Activated CD4-positive, alpha-beta T cell treated with anti-CD3 and anti-CD28 coated beads for 24 hours (primary cell): ENCODE measurements at regions not wholly inside any gene's neighbourhood (a gene's known extent, or its start where the extent isn't known, plus 50 kb on each side); places are given as distances from the start of the nearest gene placed in this dataset.

Experiments
- DNase-seq, 2 donors: peaks; one replicate each; pipeline ENCODE4 v3.0.0-alpha.2; 2020; ENCODE audit warnings: low read depth in 2 of 2

DNA sequence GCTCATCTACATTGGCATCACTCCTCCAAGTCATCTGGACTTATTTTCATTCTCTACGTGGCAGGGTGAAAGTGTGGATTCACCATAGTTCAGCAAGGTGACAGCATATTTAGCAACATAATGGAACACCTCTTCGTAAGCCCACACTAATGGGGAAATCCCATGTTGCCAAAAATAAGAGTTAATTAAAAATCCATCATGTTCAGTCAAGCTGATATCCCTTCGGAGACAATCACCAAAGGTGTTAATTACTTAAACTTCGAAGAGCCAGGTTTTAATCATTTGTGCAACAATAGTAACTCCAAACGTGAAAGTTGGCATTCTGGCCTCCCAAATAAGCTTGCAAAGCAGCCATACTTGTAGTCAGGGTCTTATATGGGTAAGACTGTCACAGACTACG, 242.9 kb downstream of the NSG2 start:
- DNase-seq = no peak

DNA sequence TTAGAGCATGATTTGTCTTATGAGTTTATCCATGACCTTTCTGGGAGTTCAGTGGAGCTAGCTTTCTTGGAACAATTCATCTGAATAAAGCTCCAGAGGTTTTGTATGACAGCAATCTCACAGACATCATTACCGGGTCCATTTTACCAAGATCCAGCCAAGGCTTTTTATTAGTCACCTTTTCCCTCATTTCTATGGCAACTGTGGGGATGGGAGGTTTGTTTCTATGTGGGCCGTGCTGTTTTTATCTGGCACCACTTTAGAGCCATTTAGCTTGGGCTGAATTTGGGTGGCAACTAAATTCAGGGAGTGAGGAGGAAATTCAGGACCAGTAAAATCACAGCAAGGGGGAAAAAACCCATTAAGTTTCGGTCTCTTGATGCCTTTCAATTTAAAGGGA, 245.7 kb downstream of the NSG2 start:
- no peak for DNase-seq

DNA sequence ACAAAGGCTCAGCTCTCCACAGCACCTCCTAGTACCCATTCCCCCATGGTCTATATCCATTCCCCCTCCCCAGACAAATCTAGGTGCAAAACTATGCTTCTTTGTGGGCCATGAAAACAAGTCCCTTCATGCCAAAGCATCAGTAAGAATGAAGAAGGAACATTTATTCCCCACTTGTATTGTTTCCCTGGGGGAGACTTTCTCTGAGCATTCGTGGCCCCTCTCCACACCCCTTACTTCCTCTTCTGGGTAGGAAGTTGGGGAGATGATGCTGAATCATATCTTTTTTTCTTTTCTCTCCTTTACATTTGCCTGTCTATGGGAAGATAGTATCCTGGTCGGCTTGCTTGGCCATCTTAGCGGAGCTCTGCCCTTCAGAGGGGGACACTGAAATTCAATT, 246.8 kb downstream of the NSG2 start:
- no peak for DNase-seq

DNA sequence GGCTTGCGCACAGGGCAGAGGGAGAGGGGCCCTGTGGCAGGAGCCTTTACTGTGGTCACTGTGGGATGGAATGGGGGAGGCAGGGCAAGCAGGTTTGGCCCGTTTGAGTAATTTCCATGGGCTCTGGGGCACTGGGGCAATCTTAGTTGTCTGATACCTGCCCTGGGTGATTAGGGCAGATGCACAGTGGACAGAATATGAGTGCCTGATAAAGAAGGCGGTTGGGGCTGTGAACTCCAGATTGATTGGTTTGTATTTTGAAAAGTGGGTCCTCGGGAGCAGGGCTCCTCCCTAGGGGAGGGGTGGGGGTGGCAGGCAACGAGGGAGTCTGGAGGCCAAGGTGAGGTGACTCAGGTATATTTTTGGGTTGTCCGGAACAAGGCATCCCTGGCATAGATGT, 247.5 kb downstream of the NSG2 start:
- no peak for DNase-seq

DNA sequence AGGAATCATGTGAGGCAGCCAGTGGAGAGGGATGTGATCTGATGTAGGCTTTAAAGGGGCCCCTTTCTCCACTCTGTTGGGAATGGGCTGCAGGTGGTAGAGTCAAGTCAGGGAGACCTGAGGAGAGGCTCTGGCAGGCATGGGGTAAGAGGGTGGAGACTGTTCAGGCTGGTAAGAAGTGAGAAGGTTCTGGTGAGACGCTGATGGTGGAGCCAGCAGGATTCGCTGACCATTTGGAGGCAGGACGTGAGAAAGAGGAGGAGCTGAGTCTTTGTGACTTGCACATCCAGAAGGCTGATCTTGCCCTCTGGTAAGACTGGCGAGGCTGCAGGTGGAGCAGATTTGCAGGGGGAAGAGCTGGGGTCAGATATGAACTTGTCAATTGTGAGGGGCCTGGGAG, 248.0 kb downstream of the NSG2 start:
- DNase-seq = no peak

DNA sequence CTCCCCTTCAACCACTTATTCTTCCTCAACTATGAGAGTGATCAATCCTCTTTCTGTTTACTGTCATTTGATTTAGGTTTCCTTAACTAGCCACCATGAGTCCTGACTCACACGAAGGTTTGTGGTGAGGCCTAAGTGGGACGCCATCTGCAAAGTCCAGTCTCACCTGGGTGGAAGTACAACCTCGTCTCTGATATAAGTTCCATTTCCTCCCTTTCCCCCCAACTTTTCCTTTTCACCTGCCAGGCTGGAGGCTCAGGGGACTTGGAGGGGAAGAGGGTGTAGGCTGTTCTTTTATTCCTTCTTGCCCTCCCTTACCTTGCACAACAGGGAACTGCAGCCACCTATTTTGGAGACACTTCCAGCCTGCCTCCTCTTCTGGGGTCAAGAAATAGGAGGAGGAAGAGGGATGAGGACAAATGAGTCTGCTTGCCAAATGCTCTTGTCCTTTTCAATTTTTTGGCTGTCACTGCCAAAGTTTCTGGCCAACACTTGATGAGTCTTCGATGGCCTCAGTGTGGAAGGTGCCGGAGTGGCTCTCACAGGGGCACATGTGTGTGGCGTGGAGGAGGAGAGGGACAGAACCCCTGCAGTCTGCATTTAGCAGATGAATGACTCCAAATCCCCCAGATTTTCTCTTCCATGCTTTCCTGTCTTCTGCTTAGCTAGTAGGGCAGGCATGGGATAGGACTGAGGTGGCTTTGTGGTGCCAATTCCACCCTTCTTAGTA, 249.6 kb downstream of the NSG2 start:
- DNase-seq = no peak

DNA sequence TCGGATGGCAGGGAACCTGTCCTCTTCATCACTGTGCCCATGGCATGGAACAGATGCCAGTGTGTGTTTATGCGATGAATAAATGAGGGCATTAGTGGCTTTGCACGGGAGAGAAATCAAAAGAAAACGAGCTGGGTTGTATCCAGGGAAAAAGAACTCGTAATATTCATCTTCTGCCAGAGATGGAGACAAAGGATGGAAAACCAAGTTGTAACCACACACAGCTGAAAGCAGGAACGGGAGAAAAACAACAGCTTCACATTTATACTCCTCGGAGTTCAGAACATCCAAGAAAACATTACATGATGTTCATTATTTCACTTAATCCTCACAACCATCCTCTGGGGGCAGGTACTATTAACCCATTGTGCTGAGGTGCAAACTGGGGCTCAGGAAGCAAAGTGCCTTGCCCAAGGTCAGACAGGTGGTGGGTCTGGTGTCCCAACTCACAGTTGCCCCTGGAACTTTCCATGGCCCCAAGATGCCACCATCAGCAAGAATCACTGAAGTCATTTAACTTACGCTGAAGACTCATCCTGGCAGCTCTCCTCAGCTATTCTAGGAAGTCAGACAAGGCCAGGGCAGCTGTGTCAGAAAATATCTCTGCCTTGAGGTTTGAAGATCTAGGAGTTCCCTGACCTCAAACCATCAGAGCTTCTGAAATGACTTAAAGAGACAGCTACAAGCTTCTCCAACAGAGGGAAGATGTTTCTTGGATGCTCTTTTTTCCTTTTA, 250.4 kb downstream of the NSG2 start:
- DNase-seq = no peak

DNA sequence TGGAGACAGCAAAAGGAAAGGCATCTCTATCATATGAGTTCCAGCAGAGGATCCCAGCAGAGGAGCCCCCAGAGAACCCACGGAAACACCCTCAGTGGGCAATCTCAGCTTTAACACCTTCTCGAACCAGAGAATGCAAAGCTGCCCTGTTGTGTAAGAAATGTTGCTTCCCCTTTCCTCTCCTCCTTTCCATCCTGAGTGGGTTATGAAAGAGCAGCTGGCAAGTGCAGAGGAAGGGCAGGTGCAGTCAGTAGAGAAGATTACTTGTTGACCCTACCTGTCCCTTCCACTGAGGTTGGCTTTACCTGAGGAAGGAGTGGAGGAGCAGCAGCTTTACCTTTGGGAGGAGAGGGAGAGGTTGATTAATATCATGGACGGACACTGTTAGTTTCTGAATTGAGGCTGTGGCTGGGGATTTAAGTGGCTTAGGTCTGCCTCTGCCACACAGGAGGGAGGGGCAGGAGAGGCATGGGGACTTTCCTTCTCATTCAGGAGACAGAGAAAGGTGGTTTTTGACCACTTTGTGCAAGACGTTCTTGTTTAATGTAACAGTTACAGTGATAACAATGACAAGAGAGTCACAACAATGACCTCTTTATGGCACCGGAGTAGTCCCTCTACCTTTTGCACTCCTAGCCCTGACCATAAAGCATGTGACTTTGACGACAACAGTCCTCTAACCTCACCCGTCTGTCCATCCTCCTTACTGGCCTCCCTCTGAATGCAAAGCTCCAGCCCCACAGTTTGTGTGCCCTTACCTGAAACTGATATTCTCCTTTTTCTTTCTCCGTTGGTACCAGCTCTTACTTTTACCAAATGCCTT, 254.8 kb downstream of the NSG2 start:
- no peak for DNase-seq

DNA sequence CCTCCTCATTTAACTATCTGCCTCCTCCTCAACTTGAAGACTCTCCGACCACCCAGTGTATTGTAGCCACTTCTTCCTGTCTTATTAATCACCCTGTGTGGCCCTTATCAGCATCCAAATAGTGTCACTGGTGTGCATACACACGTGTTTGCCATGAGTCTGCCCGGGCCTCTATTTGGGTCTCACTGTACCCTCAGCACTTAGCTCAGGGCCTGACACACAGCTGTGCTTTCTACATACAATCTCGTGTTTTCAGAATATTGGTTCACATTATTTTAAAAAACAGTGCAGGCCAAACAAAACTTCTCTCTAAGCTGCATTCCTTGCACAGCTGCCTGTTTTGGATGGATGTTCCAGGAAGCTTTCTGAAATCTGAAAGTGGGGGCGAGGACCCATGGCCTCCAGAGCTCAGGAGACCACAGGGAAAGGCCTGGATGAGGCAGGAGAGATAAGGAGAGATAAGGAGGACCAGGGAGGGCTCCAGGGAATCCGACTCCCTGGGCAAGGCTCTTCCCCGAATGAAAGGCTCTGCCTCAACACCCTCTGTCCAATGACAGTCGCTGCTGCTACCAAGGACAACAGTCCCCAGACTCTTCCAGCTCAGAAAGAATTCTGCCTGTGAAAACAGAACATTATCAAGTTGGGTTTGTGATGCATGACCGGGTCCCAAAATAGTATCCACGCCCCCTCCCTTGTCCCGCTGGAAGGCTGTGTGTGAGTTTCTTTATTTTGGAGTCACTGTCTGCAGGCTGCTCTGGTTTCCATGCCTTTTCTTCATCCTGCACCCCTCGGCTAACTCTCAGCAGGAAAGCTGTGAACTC, 255.6 kb downstream of the NSG2 start:
- no peak for DNase-seq

DNA sequence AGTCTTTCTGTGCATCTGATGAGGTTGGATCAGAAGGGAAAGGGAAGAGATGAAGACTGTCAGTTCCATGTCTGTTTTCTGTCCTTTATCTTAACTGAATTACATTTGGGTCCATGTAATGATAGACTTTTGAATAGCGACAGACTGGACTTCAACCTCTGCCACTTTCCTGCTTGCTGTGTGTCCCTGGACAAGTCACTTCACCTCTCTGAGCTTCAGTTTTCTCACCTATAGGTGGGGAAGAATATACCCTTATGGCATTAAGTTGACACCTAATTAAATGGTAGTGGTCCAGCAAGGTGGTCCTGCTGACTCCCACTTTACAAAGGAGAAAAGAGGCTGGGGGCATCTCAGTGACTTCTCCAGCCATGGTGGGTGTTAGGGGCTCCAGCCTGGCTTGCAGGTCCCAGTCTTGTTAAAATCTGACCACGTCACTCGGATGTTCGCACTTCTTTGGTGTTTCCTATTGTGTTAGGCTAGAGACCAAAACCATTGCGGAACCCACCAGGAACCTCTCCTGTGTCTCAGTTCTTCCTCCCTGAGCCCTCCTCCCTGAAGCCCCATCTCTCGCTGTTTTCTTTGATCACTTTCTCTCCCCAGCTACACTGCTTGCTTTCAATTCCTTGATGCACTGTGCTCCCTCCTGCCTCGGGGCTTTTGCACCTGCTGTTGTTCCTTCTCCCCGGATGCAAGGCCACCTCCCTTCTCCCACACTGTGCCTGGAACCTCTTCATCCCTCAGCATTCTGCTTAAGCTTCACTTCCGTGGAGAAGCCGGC, 256.5 kb downstream of the NSG2 start:
- no peak for DNase-seq

DNA sequence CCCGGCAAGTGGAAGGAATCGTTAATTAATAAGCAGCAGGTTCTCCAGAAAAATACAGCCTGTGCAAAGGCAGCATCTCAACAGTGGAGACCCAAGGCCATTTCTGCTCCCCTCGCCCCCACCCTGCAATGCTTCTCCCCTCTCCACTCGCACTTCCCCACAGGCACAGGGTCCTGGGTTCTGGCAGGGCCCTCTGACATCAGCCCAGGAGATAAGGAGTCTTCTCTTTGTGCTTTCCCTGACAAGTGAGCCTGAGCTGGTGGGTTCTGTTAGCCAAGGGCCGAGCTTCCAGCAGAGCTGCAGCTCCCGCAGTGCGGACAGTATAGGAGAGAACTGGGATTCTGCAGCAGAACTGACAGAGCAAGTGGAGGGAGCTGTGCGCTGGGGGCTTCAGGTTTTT, 257.5 kb downstream of the NSG2 start:
- no peak for DNase-seq

DNA sequence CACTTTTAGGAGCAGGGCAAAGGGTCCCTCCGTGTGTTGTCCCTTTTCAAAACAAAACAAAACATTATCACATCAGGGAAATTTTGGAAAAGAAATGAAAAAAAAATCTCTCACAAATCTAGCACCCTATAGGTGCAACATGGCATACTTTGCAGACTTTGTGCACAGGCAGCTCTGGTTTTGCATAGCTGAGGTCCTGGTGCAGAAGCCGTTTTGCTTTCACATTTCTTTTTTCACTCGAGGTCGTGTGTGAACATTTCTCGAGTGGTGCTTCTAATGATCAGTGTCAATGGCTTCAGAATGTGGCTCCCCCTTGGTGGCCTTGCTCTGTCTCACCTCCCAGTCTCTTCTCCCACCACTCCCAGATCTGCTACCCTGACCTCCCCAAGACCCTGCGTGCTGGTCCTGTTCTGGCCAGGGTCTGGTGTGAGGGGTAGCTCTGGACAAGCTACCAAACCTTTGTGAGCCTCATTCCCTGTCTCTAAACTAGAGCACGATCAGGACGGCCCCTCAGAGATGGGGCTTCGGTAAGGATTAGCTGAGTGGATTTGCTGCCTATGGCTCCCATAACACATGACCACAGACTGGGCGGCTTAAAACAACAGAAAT, 258.0 kb downstream of the NSG2 start:
- no peak for DNase-seq

DNA sequence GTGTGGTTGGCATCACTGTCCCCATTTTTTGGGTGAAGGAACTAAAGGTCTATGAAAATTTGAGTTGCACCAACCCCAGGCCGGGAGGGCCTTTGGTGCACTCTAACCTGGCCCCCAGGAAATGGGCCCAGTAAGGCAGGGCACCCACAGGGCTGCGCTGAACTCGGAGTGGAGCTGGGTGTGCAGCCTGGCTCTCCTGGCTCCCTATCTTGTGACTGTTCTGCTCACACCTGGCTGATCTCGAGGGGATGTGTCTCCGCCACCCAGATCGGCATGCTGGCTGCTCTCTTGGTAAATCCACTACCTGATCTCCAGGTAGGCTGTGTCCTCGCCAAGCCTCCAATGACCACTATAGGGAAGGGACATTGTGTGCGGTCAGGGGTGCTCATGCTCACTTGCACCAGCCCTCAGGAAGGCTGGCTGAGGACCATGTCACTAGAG, 259.8 kb downstream of the NSG2 start:
- no peak for DNase-seq

DNA sequence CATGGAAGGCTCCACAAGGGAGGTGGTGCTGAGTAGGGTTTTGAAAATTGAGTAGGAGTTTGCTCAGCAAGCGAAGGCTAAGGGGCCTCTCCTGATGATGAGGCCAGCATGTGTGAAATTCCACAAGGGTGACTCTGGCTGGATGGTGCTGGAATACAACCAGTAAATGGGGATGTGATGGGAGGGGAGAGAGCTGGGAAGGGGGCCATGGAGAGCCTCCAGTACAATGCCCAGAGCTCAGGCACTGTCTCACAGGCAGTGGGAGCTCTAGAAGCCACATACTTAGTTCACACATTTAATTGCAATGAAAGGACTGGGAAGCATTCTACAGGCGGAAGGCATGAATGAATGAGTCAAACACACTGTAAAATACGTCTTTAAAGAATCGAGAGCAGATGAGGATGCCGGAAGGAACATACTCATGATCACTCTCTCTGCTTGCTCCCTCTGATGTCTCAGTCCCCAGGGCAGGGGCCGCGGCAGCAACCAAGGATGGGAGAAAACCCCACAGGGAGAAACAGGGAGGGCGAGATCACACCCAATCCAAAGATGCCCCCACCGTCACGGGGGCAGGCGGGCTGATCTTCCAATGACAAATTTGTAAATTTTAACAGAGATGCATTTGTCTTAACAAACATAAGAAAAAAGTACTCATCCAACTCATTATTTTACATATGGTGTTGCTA, 261.0 kb downstream of the NSG2 start:
- no peak for DNase-seq

DNA sequence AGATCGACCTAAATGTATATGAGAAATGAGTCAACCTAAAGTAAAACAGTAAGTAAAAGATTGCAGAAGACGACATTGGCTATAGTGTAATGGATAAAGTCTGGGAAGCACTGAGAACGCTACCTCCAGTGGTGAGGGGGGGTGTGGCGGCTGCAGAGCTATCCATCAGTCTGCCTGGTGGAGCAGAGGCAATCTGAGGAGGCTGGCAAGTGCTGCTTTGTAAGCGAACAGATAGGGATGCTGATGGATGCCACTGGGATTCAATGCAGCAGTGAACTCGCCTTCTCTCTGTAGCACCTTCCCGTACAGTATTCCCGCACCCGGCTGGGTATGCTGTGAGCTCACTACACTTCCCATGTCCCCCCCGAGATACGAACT, 261.5 kb downstream of the NSG2 start:
- no peak for DNase-seq

DNA sequence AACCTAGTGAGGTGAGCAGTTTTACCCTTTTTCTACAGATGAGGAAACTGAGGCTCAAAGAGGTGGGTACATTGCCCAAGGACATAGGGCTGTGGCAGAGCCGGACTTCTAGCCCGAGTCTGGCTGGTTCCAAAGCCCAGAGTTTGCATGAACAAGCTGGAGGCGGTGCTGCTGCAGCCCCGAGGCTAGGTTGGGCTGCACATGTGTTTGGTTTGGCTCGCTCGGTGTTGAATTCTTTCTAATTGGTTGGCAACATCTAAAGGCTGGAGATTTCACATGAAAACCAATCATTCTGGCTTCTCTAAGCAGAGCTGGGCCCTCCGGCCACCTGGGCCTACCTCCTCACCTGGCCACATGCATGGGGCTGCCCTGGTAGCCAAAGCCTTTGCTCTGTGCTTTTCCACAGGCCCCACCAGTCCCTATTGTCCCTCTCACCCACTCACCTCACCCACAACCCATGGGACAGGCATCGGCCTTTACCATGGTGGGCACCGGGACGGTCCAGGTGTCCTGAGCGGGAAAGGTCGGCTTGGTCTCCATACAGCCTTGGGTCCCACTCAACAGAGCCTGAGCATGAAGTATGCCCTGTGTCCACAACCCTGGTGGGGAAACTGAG, 262.3 kb downstream of the NSG2 start:
- no peak for DNase-seq

DNA sequence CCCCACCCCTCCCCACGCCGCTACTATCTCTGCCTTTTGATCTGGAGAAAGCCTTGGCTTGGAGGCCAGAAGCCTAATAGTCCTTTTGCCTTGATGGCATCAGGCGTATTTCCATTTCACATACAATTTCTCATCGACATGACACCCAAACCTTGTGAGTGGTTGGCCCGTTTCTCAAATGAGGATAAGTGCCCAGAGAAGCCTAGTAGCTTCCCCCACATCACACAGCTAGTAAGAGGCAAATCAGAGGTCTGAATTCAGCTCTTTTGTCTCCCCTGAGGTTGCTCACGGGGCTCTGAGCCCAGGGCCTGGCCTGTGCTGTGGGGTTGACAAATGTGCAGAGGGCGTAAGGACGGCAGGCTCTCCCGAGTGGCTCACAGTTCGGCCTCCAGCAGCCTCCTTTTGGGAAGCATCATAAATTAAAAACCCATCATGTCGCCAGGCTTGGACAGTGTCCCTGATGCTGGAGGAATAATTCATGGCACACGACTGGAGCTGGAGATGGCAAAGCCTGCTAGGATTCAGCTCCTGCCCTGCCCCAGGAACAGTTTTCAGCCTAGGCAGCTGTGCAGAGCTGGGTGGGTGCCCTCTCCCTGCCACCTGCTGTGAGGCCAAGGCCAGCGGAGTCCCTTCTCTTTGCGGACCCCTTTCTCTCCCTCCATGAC, 263.8 kb downstream of the NSG2 start:
- DNase-seq = no peak

DNA sequence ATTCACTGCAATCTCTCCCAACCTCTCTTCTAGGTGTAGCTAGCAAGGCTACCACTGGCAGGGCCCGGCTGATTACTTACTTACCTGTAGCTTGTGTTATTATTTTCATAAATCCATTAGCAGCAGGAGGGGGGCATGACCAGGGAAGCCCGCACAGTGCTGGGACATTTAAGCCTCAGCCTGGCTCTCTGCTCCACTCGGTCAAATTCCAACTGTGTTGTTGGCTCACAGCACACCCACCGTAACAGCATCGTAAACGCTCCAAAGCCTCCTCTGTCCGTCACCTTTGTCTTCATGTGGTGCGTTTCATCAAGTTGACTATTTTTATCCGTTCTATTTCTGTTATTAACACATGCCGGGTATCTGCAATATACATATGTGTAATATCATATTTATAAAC, 264.7 kb downstream of the NSG2 start:
- DNase-seq = no peak

DNA sequence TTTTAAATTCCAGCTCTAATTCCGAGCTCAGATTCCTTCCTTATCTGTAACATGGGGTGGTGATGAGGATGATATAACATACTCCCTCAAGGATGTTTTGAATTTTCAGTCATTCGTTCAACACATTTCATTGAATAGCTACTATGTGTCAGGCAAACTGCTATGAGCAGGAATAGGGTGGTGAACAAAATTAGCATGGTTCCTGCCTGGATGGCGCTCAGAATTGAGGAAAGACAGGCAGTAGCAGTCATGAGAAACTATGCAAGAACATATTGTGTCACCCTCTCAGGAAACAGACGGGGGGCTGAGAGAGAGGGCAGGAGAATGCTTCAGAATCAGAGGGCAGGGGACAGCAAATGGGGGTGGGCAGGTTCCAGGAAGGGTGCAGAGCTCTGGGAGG, 265.2 kb downstream of the NSG2 start:
- no peak for DNase-seq
